Mucosa of rectum (tissue), 2 donors: ENCODE measurements at regions not wholly inside any gene's neighbourhood (a gene's known extent, or its start where the extent isn't known, plus 50 kb on each side); places are given as distances from the start of the nearest gene placed in this dataset.
"Not testable (repeated sequence)": the region's sequence is repeated elsewhere in the genome, so short reads cannot be mapped to it uniquely, and the experiment has no call there.

Source experiments
- H3K27ac ChIP-seq, 2 donors: one replicate each; pipeline ENCODE4 v1.7.0; 2013; ENCODE audit warnings: inconsistent platforms in 2 of 2, low read depth in 2 of 2, low read length in 2 of 2
- H3K27me3 ChIP-seq, 2 donors: one replicate each; pipeline ENCODE4 v1.7.0; 2013; ENCODE audit warnings: low read length in 2 of 2; ENCODE audit not compliant: control insufficient read depth in 2 of 2, insufficient read depth in 2 of 2
- H3K36me3 ChIP-seq, 2 donors: one replicate each; pipeline ENCODE4 v1.7.0; 2013; ENCODE audit warnings: low read length in 2 of 2; ENCODE audit not compliant: control insufficient read depth in 2 of 2, insufficient read depth in 2 of 2
- H3K4me1 ChIP-seq, 2 donors: one replicate each; pipeline ENCODE4 v1.7.0; 2013; ENCODE audit warnings: low read length in 2 of 2, mild to moderate bottlenecking in 1 of 2; ENCODE audit not compliant: control insufficient read depth in 2 of 2, insufficient read depth in 2 of 2
- H3K4me3 ChIP-seq, 2 donors: one replicate each; pipeline ENCODE4 v1.7.0; 2013; ENCODE audit warnings: low read length in 2 of 2
- H3K9ac ChIP-seq, 2 donors: one replicate each; pipeline ENCODE4 v1.7.0; 2013; ENCODE audit warnings: low read length in 2 of 2, low read depth in 1 of 2, mild to moderate bottlenecking in 1 of 2
- H3K9me3 ChIP-seq, 2 donors: one replicate each; pipeline ENCODE4 v1.7.0; 2013; ENCODE audit warnings: low read length in 2 of 2; ENCODE audit not compliant: control insufficient read depth in 2 of 2
- donor health status: healthy.
- donor health status: Normal muscosa, but diverticular disease.

GRCh38 chr10:57094083-57094482, 733.0 kb upstream of the ZWINT start:
- H3K9me3 ChIP-seq = peaks cover 0 to 1% of the 10 kb centered on the region in 2 donors
- no peaks in the 10 kb centered on the region for H3K4me1 ChIP-seq
- no peak overlapping the region for H3K9ac ChIP-seq
- no peak overlapping the region for H3K27ac ChIP-seq
- H3K27me3 ChIP-seq = no peaks in the 10 kb centered on the region
- H3K4me3 ChIP-seq = no peak overlapping the region
- no peaks in the 10 kb centered on the region for H3K36me3 ChIP-seq

GRCh38 chr10:57053530-57053929, 692.5 kb upstream of the ZWINT start:
- H3K4me3 ChIP-seq = no peak overlapping the region
- H3K4me1 ChIP-seq = no peaks in the 10 kb centered on the region
- no peaks in the 10 kb centered on the region for H3K36me3 ChIP-seq
- H3K27me3 ChIP-seq = no peaks in the 10 kb centered on the region
- no peak overlapping the region for H3K27ac ChIP-seq
- no peak overlapping the region for H3K9ac ChIP-seq
- H3K9me3 ChIP-seq = no peaks in the 10 kb centered on the region

GRCh38 chr10:57049096-57049495, 688.0 kb upstream of the ZWINT start:
- Histone ChIP-seq H3K36me3 (no peaks in the 10 kb centered on the region), H3K4me3 (no peak overlapping the region), H3K27ac (no peak overlapping the region), H3K27me3 (no peaks in the 10 kb centered on the region), H3K9me3 (no peaks in the 10 kb centered on the region), H3K9ac (no peak overlapping the region), H3K4me1 (no peaks in the 10 kb centered on the region)

- no peaks in the 10 kb centered on the region for H3K27me3 ChIP-seq
- no peaks in the 10 kb centered on the region for H3K4me1 ChIP-seq
- no peaks in the 10 kb centered on the region for H3K36me3 ChIP-seq
- H3K4me3 ChIP-seq = no peak overlapping the region
- no peak overlapping the region for H3K27ac ChIP-seq
- no peak overlapping the region for H3K9ac ChIP-seq
- no peaks in the 10 kb centered on the region for H3K9me3 ChIP-seq
These were observed 677.5 kb upstream of the ZWINT start for GRCh38 chr10:57038531-57038930.

- H3K4me3 ChIP-seq = no peak overlapping the region
- H3K4me1 ChIP-seq = no peaks in the 10 kb centered on the region
- no peak overlapping the region for H3K27ac ChIP-seq
These were observed 674.3 kb upstream of the ZWINT start for GRCh38 chr10:57035310-57035709.

GRCh38 chr10:57032301-57032700, 671.2 kb upstream of the ZWINT start:
- H3K4me3 ChIP-seq, H3K9ac ChIP-seq, H3K4me1 ChIP-seq, H3K36me3 ChIP-seq, H3K9me3 ChIP-seq, H3K27ac ChIP-seq, H3K27me3 ChIP-seq: not testable (repeated sequence)

More at GRCh38 chr10:57035310-57035709, 674.3 kb upstream of the ZWINT start:
- Histone ChIP-seq H3K27me3 (no peaks in the 10 kb centered on the region), H3K9me3 (no peaks in the 10 kb centered on the region), H3K36me3 (no peaks in the 10 kb centered on the region), H3K9ac (no peak overlapping the region)

- Histone ChIP-seq H3K36me3 (no peaks in the 10 kb centered on the region), H3K27me3 (no peaks in the 10 kb centered on the region), H3K4me1 (no peaks in the 10 kb centered on the region), H3K27ac (no peak overlapping the region), H3K9ac (no peak overlapping the region), H3K9me3 (no peaks in the 10 kb centered on the region), H3K4me3 (no peak overlapping the region)
These were observed 670.3 kb upstream of the ZWINT start for GRCh38 chr10:57031346-57031745.

GRCh38 chr10:57026307-57026706, 665.2 kb upstream of the ZWINT start:
- Histone ChIP-seq H3K27me3 (no peaks in the 10 kb centered on the region), H3K9ac (no peak overlapping the region), H3K9me3 (no peaks in the 10 kb centered on the region), H3K4me1 (no peaks in the 10 kb centered on the region), H3K27ac (no peak overlapping the region), H3K36me3 (no peaks in the 10 kb centered on the region), H3K4me3 (no peak overlapping the region)

GRCh38 chr10:57023626-57024025, 662.6 kb upstream of the ZWINT start:
- H3K4me3 ChIP-seq = no peak overlapping the region
- H3K4me1 ChIP-seq = no peaks in the 10 kb centered on the region
- no peaks in the 10 kb centered on the region for H3K9me3 ChIP-seq
- no peaks in the 10 kb centered on the region for H3K36me3 ChIP-seq
- H3K9ac ChIP-seq = no peak overlapping the region
- no peak overlapping the region for H3K27ac ChIP-seq
- no peaks in the 10 kb centered on the region for H3K27me3 ChIP-seq

GRCh38 chr10:57018452-57018851, 657.4 kb upstream of the ZWINT start:
- H3K4me1 ChIP-seq = no peaks in the 10 kb centered on the region

GRCh38 chr10:57017356-57018037, 656.4 kb upstream of the ZWINT start:
- Histone ChIP-seq H3K27ac (no peak overlapping the region), H3K36me3 (no peaks in the 10 kb centered on the region), H3K27me3 (no peaks in the 10 kb centered on the region), H3K9me3 (no peaks in the 10 kb centered on the region), H3K9ac (no peak overlapping the region), H3K4me1 (no peaks in the 10 kb centered on the region), H3K4me3 (no peak overlapping the region)

More at GRCh38 chr10:57018452-57018851, 657.4 kb upstream of the ZWINT start:
- Histone ChIP-seq H3K36me3 (no peaks in the 10 kb centered on the region), H3K4me3 (no peak overlapping the region), H3K27me3 (no peaks in the 10 kb centered on the region), H3K9ac (no peak overlapping the region), H3K27ac (no peak overlapping the region), H3K9me3 (no peaks in the 10 kb centered on the region)
